Stimulated activated memory B cell treated with anti-CD40 and anti-IgM and Interleukin-4, amounts not matched to agents 10 μg/mL and 1 μg/mL and 100 μg/mL, for 72 hours (primary cell): ENCODE measurements at regions not wholly inside any gene's neighbourhood (a gene's known extent, or its start where the extent isn't known, plus 50 kb on each side); places are given as distances from the start of the nearest gene placed in this dataset.

Experiments
- ATAC-seq: fragments of 150-1000 bp; cut with Tn5 transposase; 2 replicates; pipeline ENCODE4 v1.10.0; 2021
- H3K27ac Mint-ChIP-seq: one replicate; pipeline ENCODE4 v1.8.0; 2022; ENCODE audit warnings: mild to moderate bottlenecking, mixed read lengths
- H3K27me3 Mint-ChIP-seq: one replicate; pipeline ENCODE4 v1.8.0; 2022; ENCODE audit warnings: mixed read lengths
- H3K36me3 Mint-ChIP-seq: one replicate; pipeline ENCODE4 v1.8.0; 2022; ENCODE audit warnings: mixed read lengths
- H3K4me1 Mint-ChIP-seq: one replicate; pipeline ENCODE4 v1.8.0; 2022; ENCODE audit warnings: mixed read lengths
- H3K4me3 Mint-ChIP-seq: one replicate; pipeline ENCODE4 v1.8.0; 2022; ENCODE audit warnings: mild to moderate bottlenecking, moderate library complexity, mixed read lengths
- H3K9me3 Mint-ChIP-seq: one replicate; pipeline ENCODE4 v1.8.0; 2022; ENCODE audit warnings: mixed read lengths

- Mint-ChIP-seq H3K27me3 (peaks cover under 1% of the 10 kb centered on the region), H3K9me3 (peaks cover 3% of the 10 kb centered on the region), H3K4me3 (no peak overlapping the region), H3K36me3 (no peaks in the 10 kb centered on the region), H3K27ac (no peak overlapping the region), H3K4me1 (no peaks in the 10 kb centered on the region)
- no peak for ATAC-seq
Measured at GRCh38 chr7:45978010-45978681, 57.1 kb upstream of the IGFBP3 start.

- Mint-ChIP-seq H3K27ac (no peak overlapping the region), H3K4me1 (no peaks in the 10 kb centered on the region), H3K4me3 (no peak overlapping the region), H3K27me3 (peaks cover 8% of the 10 kb centered on the region), H3K36me3 (no peaks in the 10 kb centered on the region), H3K9me3 (peaks cover 3% of the 10 kb centered on the region)
- no peak for ATAC-seq
Measured at GRCh38 chr7:45977256-45977780, 56.2 kb upstream of the IGFBP3 start.

- ATAC-seq: no peak
- Mint-ChIP-seq H3K27ac (no peak overlapping the region), H3K27me3 (peaks cover 8% of the 10 kb centered on the region), H3K4me3 (no peak overlapping the region), H3K9me3 (no peaks in the 10 kb centered on the region), H3K36me3 (no peaks in the 10 kb centered on the region), H3K4me1 (no peaks in the 10 kb centered on the region)
Measured at GRCh38 chr7:45976485-45976856, 55.4 kb upstream of the IGFBP3 start.

- Mint-ChIP-seq H3K4me1 (no peaks in the 10 kb centered on the region), H3K36me3 (no peaks in the 10 kb centered on the region), H3K4me3 (no peak overlapping the region), H3K9me3 (no peaks in the 10 kb centered on the region), H3K27ac (no peak overlapping the region), H3K27me3 (peaks cover 8% of the 10 kb centered on the region)
- ATAC-seq: no peak
Measured at GRCh38 chr7:45975847-45976484, 54.9 kb upstream of the IGFBP3 start.

- H3K36me3 Mint-ChIP-seq: no peaks in the 10 kb centered on the region
Measured at GRCh38 chr7:45975367-45975766, 54.3 kb upstream of the IGFBP3 start.

GRCh38 chr7:45974540-45975360 lies 53.7 kb upstream of the IGFBP3 start:
- Mint-ChIP-seq H3K36me3 (no peaks in the 10 kb centered on the region), H3K27me3 (peaks cover 8% of the 10 kb centered on the region), H3K4me1 (no peaks in the 10 kb centered on the region), H3K4me3 (no peak overlapping the region), H3K9me3 (no peaks in the 10 kb centered on the region), H3K27ac (no peak overlapping the region)
- no peak for ATAC-seq

More at GRCh38 chr7:45975367-45975766, 54.3 kb upstream of the IGFBP3 start:
- H3K27ac Mint-ChIP-seq: no peak overlapping the region
- peaks cover 8% of the 10 kb centered on the region for H3K27me3 Mint-ChIP-seq
- no peaks in the 10 kb centered on the region for H3K9me3 Mint-ChIP-seq
- H3K4me1 Mint-ChIP-seq: no peaks in the 10 kb centered on the region
- no peak for ATAC-seq
- no peak overlapping the region for H3K4me3 Mint-ChIP-seq

- H3K4me3 Mint-ChIP-seq: no peak overlapping the region
- H3K36me3 Mint-ChIP-seq: no peaks in the 10 kb centered on the region
- H3K9me3 Mint-ChIP-seq: no peaks in the 10 kb centered on the region
- H3K4me1 Mint-ChIP-seq: no peaks in the 10 kb centered on the region
- ATAC-seq: no peak
- H3K27ac Mint-ChIP-seq: no peak overlapping the region
- H3K27me3 Mint-ChIP-seq: peaks cover 8% of the 10 kb centered on the region
Measured at GRCh38 chr7:45973725-45974532, 52.9 kb upstream of the IGFBP3 start.

- peaks cover 8% of the 10 kb centered on the region for H3K27me3 Mint-ChIP-seq
- H3K27ac Mint-ChIP-seq: no peak overlapping the region
- H3K4me1 Mint-ChIP-seq: no peaks in the 10 kb centered on the region
- no peak overlapping the region for H3K4me3 Mint-ChIP-seq
- no peaks in the 10 kb centered on the region for H3K9me3 Mint-ChIP-seq
- ATAC-seq: no peak
- no peaks in the 10 kb centered on the region for H3K36me3 Mint-ChIP-seq
Measured at GRCh38 chr7:45972629-45973312, 51.7 kb upstream of the IGFBP3 start.

GRCh38 chr7:45971661-45972175 lies 50.6 kb upstream of the IGFBP3 start:
- H3K4me1 Mint-ChIP-seq: no peaks in the 10 kb centered on the region
- no peaks in the 10 kb centered on the region for H3K36me3 Mint-ChIP-seq
- no peak for ATAC-seq
- no peak overlapping the region for H3K27ac Mint-ChIP-seq
- H3K27me3 Mint-ChIP-seq: peaks cover 8% of the 10 kb centered on the region
- H3K4me3 Mint-ChIP-seq: no peak overlapping the region
- no peaks in the 10 kb centered on the region for H3K9me3 Mint-ChIP-seq

- no peak overlapping the region for H3K27ac Mint-ChIP-seq
- no peaks in the 10 kb centered on the region for H3K4me1 Mint-ChIP-seq
- no peak overlapping the region for H3K4me3 Mint-ChIP-seq
- H3K27me3 Mint-ChIP-seq: peaks cover 8% of the 10 kb centered on the region
- H3K36me3 Mint-ChIP-seq: no peaks in the 10 kb centered on the region
- no peak for ATAC-seq
- no peaks in the 10 kb centered on the region for H3K9me3 Mint-ChIP-seq
Measured at GRCh38 chr7:45971171-45971570, 50.1 kb upstream of the IGFBP3 start.
